ENCODE measurements at regions not wholly inside any gene's neighbourhood (a gene's known extent, or its start where the extent isn't known, plus 50 kb on each side); places are given as distances from the start of the nearest gene placed in this dataset.
A peak's percentile ranks its signal among the peaks of the same experiment; 100 is the strongest.

DNA sequence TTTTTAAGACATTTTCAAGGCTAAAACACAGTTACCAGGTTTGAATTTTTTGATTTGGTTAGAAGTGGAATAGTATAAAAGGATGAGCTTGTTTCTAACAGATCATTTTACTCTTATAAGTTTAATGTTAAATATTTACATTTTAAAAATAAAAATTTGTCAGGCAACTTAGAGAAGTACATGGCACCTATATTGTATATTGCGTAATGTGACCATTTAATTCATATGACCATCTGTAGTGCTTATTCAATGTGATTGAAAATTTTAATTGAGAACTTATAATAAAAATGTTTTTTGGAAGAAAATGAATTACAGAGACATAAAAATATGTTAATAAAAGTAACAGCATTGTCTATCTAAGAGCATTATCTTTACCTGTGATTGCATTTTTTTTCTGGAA is 1632.4 kb downstream of the RPA4 start:
- H3K27ac Mint-ChIP-seq, result no peak overlapping the region
- no peaks in the 10 kb centered on the region for H3K36me3 Mint-ChIP-seq (ENCODE audit: low read depth)
- no peaks in the 10 kb centered on the region for H3K27me3 Mint-ChIP-seq (ENCODE audit: low read depth, poor library complexity)
- TF ChIP-seq, protein P1, sequence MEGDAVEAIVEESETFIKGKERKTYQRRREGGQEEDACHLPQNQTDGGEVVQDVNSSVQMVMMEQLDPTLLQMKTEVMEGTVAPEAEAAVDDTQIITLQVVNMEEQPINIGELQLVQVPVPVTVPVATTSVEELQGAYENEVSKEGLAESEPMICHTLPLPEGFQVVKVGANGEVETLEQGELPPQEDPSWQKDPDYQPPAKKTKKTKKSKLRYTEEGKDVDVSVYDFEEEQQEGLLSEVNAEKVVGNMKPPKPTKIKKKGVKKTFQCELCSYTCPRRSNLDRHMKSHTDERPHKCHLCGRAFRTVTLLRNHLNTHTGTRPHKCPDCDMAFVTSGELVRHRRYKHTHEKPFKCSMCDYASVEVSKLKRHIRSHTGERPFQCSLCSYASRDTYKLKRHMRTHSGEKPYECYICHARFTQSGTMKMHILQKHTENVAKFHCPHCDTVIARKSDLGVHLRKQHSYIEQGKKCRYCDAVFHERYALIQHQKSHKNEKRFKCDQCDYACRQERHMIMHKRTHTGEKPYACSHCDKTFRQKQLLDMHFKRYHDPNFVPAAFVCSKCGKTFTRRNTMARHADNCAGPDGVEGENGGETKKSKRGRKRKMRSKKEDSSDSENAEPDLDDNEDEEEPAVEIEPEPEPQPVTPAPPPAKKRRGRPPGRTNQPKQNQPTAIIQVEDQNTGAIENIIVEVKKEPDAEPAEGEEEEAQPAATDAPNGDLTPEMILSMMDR (IDR thresholded peaks at IDR 0.05), result no peak
- H3K4me1 Mint-ChIP-seq, result peaks cover 5% of the 10 kb centered on the region
- DNase-seq, result no peak
- no peak overlapping the region for H3K4me3 Mint-ChIP-seq
- H3K9me3 Mint-ChIP-seq, result no peaks in the 10 kb centered on the region

DNA sequence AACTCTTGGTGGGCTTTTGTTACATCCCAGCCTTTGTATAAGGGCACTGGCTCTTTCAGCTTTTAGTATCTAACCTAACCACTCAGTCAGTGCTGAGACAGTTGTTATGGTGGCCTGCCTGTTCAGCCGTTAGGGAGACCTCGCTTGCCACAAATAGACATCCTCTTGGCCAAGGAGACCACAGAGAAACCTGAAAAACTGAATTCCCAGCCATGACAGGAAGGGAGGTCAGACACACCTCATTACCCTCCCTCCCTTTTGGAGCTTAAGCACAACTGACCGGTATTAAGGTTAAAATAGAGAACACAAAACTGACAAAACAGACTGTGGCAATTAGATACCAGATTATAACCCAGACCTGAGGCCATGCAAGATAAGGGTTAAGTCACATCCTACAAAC is 1639.3 kb downstream of the RPA4 start:
- peak overlapping the region; percentile 86 for H3K27ac Mint-ChIP-seq

DNA sequence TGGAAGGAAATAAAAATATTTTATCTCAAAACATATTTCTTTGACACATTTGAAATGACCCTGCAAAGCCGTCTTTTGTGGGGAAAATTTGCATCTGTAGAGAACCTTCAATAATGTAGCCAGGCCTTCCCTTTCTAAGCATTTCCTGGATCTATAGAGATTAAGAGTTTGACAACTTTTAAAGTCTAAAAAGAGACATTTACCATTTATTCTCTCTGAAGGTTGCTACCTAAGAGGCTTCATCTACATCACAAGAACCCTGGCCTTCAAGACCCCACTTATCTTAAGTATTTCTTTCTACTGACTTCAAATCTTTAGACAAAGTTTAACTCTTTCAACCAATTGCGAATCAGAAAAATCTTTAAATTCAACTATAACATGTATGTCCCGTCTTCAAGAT is 1639.8 kb downstream of the RPA4 start:
- Mint-ChIP-seq H3K9me3 (peaks cover 16% of the 10 kb centered on the region), H3K4me3 (no peak overlapping the region)

More for the DNA sequence above, 1639.3 kb downstream of the RPA4 start:
- H3K4me1 Mint-ChIP-seq, result peaks cover 9% of the 10 kb centered on the region
- no peak overlapping the region for H3K4me3 Mint-ChIP-seq
- no peaks in the 10 kb centered on the region for H3K36me3 Mint-ChIP-seq (ENCODE audit: low read depth)
- TF ChIP-seq, protein P1 (IDR thresholded peaks at IDR 0.05), result no peak
- DNase-seq, result no peak
- H3K27me3 Mint-ChIP-seq (ENCODE audit: low read depth, poor library complexity), result peaks cover 3% of the 10 kb centered on the region
- peaks cover 11% of the 10 kb centered on the region for H3K9me3 Mint-ChIP-seq

DNA sequence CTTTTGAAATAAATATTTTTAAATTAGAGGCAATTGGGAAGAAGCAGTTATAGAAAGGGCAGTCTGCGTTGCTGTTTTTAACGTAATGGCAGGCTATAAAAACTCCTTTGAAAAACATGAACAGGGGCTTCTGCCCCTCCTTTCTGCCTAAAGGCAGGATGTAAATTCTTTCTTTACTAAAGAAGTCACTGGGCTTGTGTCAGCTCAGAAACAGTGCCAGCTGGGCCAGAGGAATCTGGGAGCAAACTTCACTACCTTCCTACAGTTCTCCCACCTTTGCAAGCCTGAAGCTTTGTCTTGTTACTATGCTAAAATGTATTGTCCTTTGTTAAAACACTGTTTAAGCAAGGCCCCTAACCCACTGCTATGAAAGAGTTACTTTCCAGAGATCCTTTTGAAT is 1664.8 kb downstream of the RPA4 start:
- Mint-ChIP-seq H3K27ac (no peak overlapping the region), H3K9me3 (no peaks in the 10 kb centered on the region), H3K4me1 (peaks cover 17% of the 10 kb centered on the region), H3K4me3 (no peak overlapping the region), H3K27me3 (ENCODE audit: low read depth, poor library complexity) (no peaks in the 10 kb centered on the region), H3K36me3 (ENCODE audit: low read depth) (no peaks in the 10 kb centered on the region)
- DNase-seq, result no peak
- TF ChIP-seq, protein P1 (IDR thresholded peaks at IDR 0.05), result no peak

More for the DNA sequence above, 1639.8 kb downstream of the RPA4 start:
- peaks cover 9% of the 10 kb centered on the region for H3K4me1 Mint-ChIP-seq
- TF ChIP-seq, protein P1 (IDR thresholded peaks at IDR 0.05), result no peak
- peaks cover 3% of the 10 kb centered on the region for H3K27me3 Mint-ChIP-seq (ENCODE audit: low read depth, poor library complexity)
- no peaks in the 10 kb centered on the region for H3K36me3 Mint-ChIP-seq (ENCODE audit: low read depth)
- peak overlapping the region; percentile 85 for H3K27ac Mint-ChIP-seq
- DNase-seq, result no peak

DNA sequence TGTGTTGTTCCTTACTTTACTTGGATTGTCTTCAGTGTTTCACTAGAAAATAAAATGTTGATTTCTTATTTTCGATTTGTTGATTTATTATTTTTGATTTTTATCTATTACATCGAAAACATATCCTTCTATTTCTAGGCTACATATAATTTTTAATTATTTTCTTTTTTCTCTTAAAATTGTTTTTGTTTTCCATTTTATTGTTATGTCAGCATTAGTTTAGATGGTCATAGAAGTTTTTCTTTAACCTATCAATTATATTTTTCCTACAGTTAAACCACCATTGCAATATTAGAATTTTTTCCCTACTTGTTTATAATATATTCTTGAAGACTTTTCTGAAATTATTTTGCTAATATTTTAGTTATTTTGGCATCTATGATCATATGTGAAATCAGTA is 1685.1 kb downstream of the RPA4 start:
- H3K4me3 Mint-ChIP-seq, result no peak overlapping the region
- DNase-seq, result no peak
- TF ChIP-seq, protein P1 (IDR thresholded peaks at IDR 0.05), result no peak
- peaks cover 4% of the 10 kb centered on the region for H3K4me1 Mint-ChIP-seq
- no peak overlapping the region for H3K27ac Mint-ChIP-seq
- H3K27me3 Mint-ChIP-seq (ENCODE audit: low read depth, poor library complexity), result no peaks in the 10 kb centered on the region
- H3K9me3 Mint-ChIP-seq, result peaks cover 4% of the 10 kb centered on the region
- no peaks in the 10 kb centered on the region for H3K36me3 Mint-ChIP-seq (ENCODE audit: low read depth)

DNA sequence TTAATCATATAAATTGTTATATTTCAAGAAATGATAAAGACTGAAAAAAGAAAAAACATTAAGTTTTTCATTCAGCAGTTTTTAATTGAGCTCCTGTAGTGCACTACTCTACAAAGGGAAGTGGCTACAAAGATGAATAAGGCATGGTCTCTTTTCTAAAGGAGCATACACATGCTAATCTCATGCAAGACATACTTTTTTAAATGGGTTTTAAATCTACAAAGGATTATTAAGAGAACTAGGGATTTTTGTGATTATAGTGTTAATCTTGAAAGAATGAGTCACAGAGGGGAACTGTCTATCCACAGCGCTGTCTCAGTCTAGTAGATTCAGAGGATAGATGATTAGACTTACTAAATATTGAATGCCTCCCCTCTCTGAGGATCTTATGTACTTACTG is 1722.2 kb downstream of the RPA4 start:
- TF ChIP-seq, protein P1 (IDR thresholded peaks at IDR 0.05), result no peak
- Mint-ChIP-seq H3K9me3 (no peaks in the 10 kb centered on the region), H3K4me3 (no peak overlapping the region), H3K27me3 (ENCODE audit: low read depth, poor library complexity) (no peaks in the 10 kb centered on the region), H3K4me1 (peaks cover 9% of the 10 kb centered on the region), H3K27ac (no peak overlapping the region), H3K36me3 (ENCODE audit: low read depth) (peaks cover 18% of the 10 kb centered on the region)
- no peak for DNase-seq

Data from nephron progenitor cell (in vitro differentiated cells).